ENCODE measurements at regions not wholly inside any gene's neighbourhood (a gene's known extent, or its start where the extent isn't known, plus 50 kb on each side); places are given as distances from the start of the nearest gene placed in this dataset.

DNA sequence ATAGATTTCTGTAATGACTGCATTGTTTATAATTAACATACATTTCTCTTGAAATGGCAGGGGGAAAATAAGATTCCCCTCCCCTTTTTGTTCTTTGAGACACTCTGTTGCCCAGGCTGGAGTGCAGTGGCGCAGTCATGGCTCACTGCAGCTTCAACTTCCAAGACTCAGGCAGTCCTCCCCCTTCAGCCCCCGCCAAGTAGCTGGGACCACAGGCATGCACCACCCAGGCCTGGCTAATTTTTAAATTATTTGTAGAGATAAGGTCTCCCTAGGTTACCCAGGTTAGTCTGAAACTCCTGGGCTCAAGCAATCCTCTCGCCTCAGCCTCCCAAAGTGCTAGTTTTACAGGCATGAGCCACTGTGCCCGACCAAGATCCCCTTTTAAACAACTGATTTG, 67.7 kb downstream of the KATNIP start:
- FAIRE-seq, result no peak
- 88% methylated on average over 4 of the region's 4 CpGs for WGBS (ENCODE audit: low lambda C conversion rate)
- H3K9me3 ChIP-seq (ENCODE audit: low read length), result no peaks in the 10 kb centered on the region
- in situ Hi-C loops (cut with HindIII; ENCODE audit: extremely low pct_ligation_motif_present, low pct_unique_long_range_greater_than_20kb) (no loop called here), intact Hi-C loops (cut with micrococcal nuclease; ENCODE audit: unreplicated experiment) (no loop called here)
- ChIA-PET CTCF (ENCODE audit: low intra/inter-chr PET ratio, low total read pairs) (no interaction called here), POLR2A (no interaction called here)
- no peak overlapping the region for H3K4me3 ChIP-seq (replicated peaks in 1 of 3; ENCODE audit: insufficient read depth in 1 of 3, low read depth in 2 of 3, low read length in 3 of 3)
- no peak for ATAC-seq
- no peaks in the 10 kb centered on the region for H3K79me2 ChIP-seq (ENCODE audit: insufficient read depth, low read length)
- TF ChIP-seq THAP11 (CRISPR knock-in tag; IDR thresholded peaks at IDR 0.05) (no peak), ZNF331 (CRISPR knock-in tag; IDR thresholded peaks at IDR 0.05) (no peak), RBFOX2 (IDR thresholded peaks at IDR 0.05; ENCODE audit: low read depth, low read length) (no peak), HDAC1 (CRISPR knock-in tag; IDR thresholded peaks at IDR 0.05) (no peak), ZNF605 (CRISPR knock-in tag; IDR thresholded peaks at IDR 0.05) (no peak), RBM39 (IDR thresholded peaks at IDR 0.05; ENCODE audit: low read depth, low read length, poor library complexity, severe bottlenecking) (no peak), ZNF883 (CRISPR knock-in tag; IDR thresholded peaks at IDR 0.05; ENCODE audit: not compliant biosample characterization) (no peak), U2AF2 (IDR thresholded peaks at IDR 0.05; ENCODE audit: low read depth, low read length) (no peak), ELF4 (CRISPR knock-in tag; IDR thresholded peaks at IDR 0.05; ENCODE audit: borderline replicate concordance) (no peak), ZNF460 (CRISPR knock-in tag; IDR thresholded peaks at IDR 0.05; ENCODE audit: borderline replicate concordance) (no peak), SRSF1 (optimal IDR thresholded peaks at IDR 0.05; ENCODE audit: low read depth, low read length) (no peak), PTBP1 (IDR thresholded peaks at IDR 0.05; ENCODE audit: low read depth, low read length, poor library complexity, severe bottlenecking) (no peak), HNRNPK (IDR thresholded peaks at IDR 0.05; ENCODE audit: low read depth, low read length, poor library complexity, severe bottlenecking) (no peak), PPARG (CRISPR knock-in tag; conservative IDR thresholded peaks at IDR 0.05) (no peak), JUNB (CRISPR knock-in tag; IDR thresholded peaks at IDR 0.05; ENCODE audit: borderline replicate concordance) (no peak), HNRNPUL1 (IDR thresholded peaks at IDR 0.05; ENCODE audit: low read depth, low read length) (no peak)
- TF ChIP-seq, protein P1, sequence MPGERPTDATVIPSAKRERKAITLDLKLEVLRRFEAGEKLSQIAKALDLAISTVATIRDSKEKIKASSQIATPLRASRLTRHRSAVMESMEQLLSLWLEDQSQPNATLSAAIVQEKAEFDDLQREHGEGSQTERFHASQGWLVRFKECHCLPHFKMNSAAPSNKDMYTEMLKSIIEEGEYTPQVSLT (CRISPR knock-in tag; IDR thresholded peaks at IDR 0.05; ENCODE audit: borderline replicate concordance, low read depth), result no peak
- 0 out of 5 replicates have a peak, but pooled peaks cover 0 to 1% of the 10 kb centered on the region in 2 experiments for H3K36me3 ChIP-seq (replicated peaks in 1 of 2; ENCODE audit: control insufficient read depth in 1 of 2, insufficient read depth in 2 of 2, low read length in 2 of 2)
- no peaks in the 10 kb centered on the region for H3K27me3 ChIP-seq (ENCODE audit: control insufficient read depth in 1 of 2, insufficient read depth in 2 of 2, low read length in 2 of 2)
- H2AFZ ChIP-seq (ENCODE audit: low read length), result no peak overlapping the region
- no peak overlapping the region for H3K4me2 ChIP-seq (ENCODE audit: low read depth, low read length)
- BruUV-seq (replicated peaks), result no TSS peak
- H4K20me1 ChIP-seq (ENCODE audit: insufficient read depth, low read length), result no peaks in the 10 kb centered on the region
- no peak overlapping the region for H3K9ac ChIP-seq (ENCODE audit: insufficient read depth, low read depth, low read length)
- peaks cover 26% of the 10 kb centered on the region for H3K4me1 ChIP-seq (ENCODE audit: insufficient read depth, low read length)
- no peak for DNase-seq (ENCODE audit: low spot score)
- H3K27ac ChIP-seq (ENCODE audit: extremely low read length, insufficient read depth, low read length), result no peak overlapping the region

Data from HepG2 (cell line).